ENCODE measurements at regions not wholly inside any gene's neighbourhood (a gene's known extent, or its start where the extent isn't known, plus 50 kb on each side); places are given as distances from the start of the nearest gene placed in this dataset.

GRCh38 chr5:12848709-12849108, 944.5 kb upstream of the CTNND2 start:
- Histone ChIP-seq H2BK15ac (ENCODE audit: low read depth, poor library complexity, severe bottlenecking) (no peak overlapping the region), H3K27ac (ENCODE audit: low read length, poor library complexity, severe bottlenecking) (no peak overlapping the region), H2BK120ac (ENCODE audit: low read depth, low read length) (no peak overlapping the region), H3K14ac (ENCODE audit: low read length in 2 of 2) (no peak overlapping the region), H3K9ac (ENCODE audit: low read length) (no peak overlapping the region), H3K4me2 (ENCODE audit: low read length, poor library complexity, severe bottlenecking) (no peak overlapping the region), H3K9me3 (ENCODE audit: control insufficient read depth, low read length) (no peaks in the 10 kb centered on the region), H3K27me3 (ENCODE audit: control insufficient read depth in 1 of 2, insufficient read depth in 1 of 2, low read length in 2 of 2) (no peaks in the 10 kb centered on the region), H2BK5ac (ENCODE audit: low read depth, low read length, poor library complexity, severe bottlenecking) (no peak overlapping the region), H3K36me3 (ENCODE audit: control insufficient read depth in 1 of 2, insufficient read depth in 2 of 2, low read depth in 1 of 2, low read length in 2 of 2) (no peaks in the 10 kb centered on the region), H3K23ac (ENCODE audit: low read length in 2 of 2) (no peak overlapping the region), H3K4me1 (ENCODE audit: control insufficient read depth, insufficient read depth, low read depth, low read length) (no peaks in the 10 kb centered on the region), H2BK12ac (ENCODE audit: low read length in 2 of 2) (no peak overlapping the region), H3K4me3 (ENCODE audit: insufficient read depth in 1 of 2, low read depth in 1 of 2, low read length in 2 of 2) (no peak overlapping the region), H3K4ac (ENCODE audit: low read depth in 1 of 2, low read length in 2 of 2) (no peak overlapping the region), H2AFZ (ENCODE audit: low read depth, low read length) (no peak overlapping the region), H4K91ac (ENCODE audit: low read length) (no peak overlapping the region), H3K79me1 (replicated peaks; ENCODE audit: low read length, poor library complexity, severe bottlenecking) (no peaks in the 10 kb centered on the region), H4K8ac (ENCODE audit: low read length) (no peak overlapping the region), H2AK5ac (ENCODE audit: low read length, severe bottlenecking) (no peak overlapping the region), H3K18ac (ENCODE audit: low read depth in 1 of 2, low read length in 2 of 2) (no peak overlapping the region)
- WGBS, result no CpG with 5 or more reads among the region's 1 CpG
- DNase-seq, result no peak

DNA sequence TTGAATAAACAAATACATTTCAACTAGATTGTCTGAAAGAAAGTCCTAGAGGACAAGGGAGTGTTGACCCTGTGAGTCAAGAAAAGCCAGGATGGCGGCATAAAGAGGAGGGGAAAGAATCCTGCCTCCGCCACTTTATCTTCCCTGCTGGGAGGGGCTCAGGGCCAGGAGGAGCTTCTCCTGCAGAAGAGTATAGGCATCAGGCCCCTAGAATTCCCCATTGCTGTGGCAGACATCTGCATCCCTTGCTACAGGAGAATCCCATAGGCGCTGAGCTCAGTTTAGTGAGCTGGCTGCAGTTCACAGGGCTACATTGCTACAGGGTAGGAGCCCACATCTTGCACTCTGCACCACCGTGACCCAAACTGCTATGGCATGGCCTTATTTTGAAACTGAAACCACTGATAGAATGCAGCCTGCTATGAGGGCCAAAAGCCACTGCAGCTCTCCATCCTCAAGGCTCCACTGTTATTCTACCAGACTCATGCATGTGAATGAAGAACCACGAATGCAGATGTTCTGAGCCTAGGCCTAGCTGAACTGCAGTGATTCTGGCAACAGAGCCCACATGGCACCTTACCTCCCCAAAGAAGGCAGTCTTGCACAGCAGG, 941.4 kb upstream of the CTNND2 start:
- H3K79me1 ChIP-seq (replicated peaks; ENCODE audit: low read length, poor library complexity, severe bottlenecking), result no peaks in the 10 kb centered on the region
- no peaks in the 10 kb centered on the region for H3K36me3 ChIP-seq (ENCODE audit: control insufficient read depth in 1 of 2, insufficient read depth in 2 of 2, low read depth in 1 of 2, low read length in 2 of 2)
- H2BK15ac ChIP-seq (ENCODE audit: low read depth, poor library complexity, severe bottlenecking), result no peak overlapping the region
- no peak overlapping the region for H3K27ac ChIP-seq (ENCODE audit: low read length, poor library complexity, severe bottlenecking)
- no peak overlapping the region for H3K14ac ChIP-seq (ENCODE audit: low read length in 2 of 2)
- no peak overlapping the region for H2BK12ac ChIP-seq (ENCODE audit: low read length in 2 of 2)
- H3K4me1 ChIP-seq (ENCODE audit: control insufficient read depth, insufficient read depth, low read depth, low read length), result no peaks in the 10 kb centered on the region
- H4K91ac ChIP-seq (ENCODE audit: low read length), result peak overlapping the region; percentile 21
- H2BK120ac ChIP-seq (ENCODE audit: low read depth, low read length), result no peak overlapping the region
- H3K9me3 ChIP-seq (ENCODE audit: control insufficient read depth, low read length), result peaks cover 2% of the 10 kb centered on the region
- no peak overlapping the region for H3K18ac ChIP-seq (ENCODE audit: low read depth in 1 of 2, low read length in 2 of 2)
- WGBS, result 72% methylated on average over 5 of the region's 5 CpGs
- no peak overlapping the region for H2BK5ac ChIP-seq (ENCODE audit: low read depth, low read length, poor library complexity, severe bottlenecking)
- no peak overlapping the region for H3K4me2 ChIP-seq (ENCODE audit: low read length, poor library complexity, severe bottlenecking)
- no peak overlapping the region for H3K4ac ChIP-seq (ENCODE audit: low read depth in 1 of 2, low read length in 2 of 2)
- H3K4me3 ChIP-seq (ENCODE audit: insufficient read depth in 1 of 2, low read depth in 1 of 2, low read length in 2 of 2), result no peak overlapping the region
- H3K23ac ChIP-seq (ENCODE audit: low read length in 2 of 2), result no peak overlapping the region
- H2AK5ac ChIP-seq (ENCODE audit: low read length, severe bottlenecking), result no peak overlapping the region
- no peak overlapping the region for H4K8ac ChIP-seq (ENCODE audit: low read length)
- no peak overlapping the region for H3K9ac ChIP-seq (ENCODE audit: low read length)
- DNase-seq, result no peak
- H2AFZ ChIP-seq (ENCODE audit: low read depth, low read length), result no peak overlapping the region
- no peaks in the 10 kb centered on the region for H3K27me3 ChIP-seq (ENCODE audit: control insufficient read depth in 1 of 2, insufficient read depth in 1 of 2, low read length in 2 of 2)

- Histone ChIP-seq H3K9me3 (ENCODE audit: control insufficient read depth, low read length) (peaks cover 8% of the 10 kb centered on the region), H4K8ac (ENCODE audit: low read length) (no peak overlapping the region), H3K18ac (ENCODE audit: low read depth in 1 of 2, low read length in 2 of 2) (no peak overlapping the region), H3K36me3 (ENCODE audit: control insufficient read depth in 1 of 2, insufficient read depth in 2 of 2, low read depth in 1 of 2, low read length in 2 of 2) (no peaks in the 10 kb centered on the region), H3K79me1 (replicated peaks; ENCODE audit: low read length, poor library complexity, severe bottlenecking) (no peaks in the 10 kb centered on the region), H3K14ac (ENCODE audit: low read length in 2 of 2) (no peak overlapping the region), H3K23ac (ENCODE audit: low read length in 2 of 2) (no peak overlapping the region), H3K4me3 (ENCODE audit: insufficient read depth in 1 of 2, low read depth in 1 of 2, low read length in 2 of 2) (no peak overlapping the region), H2AK5ac (ENCODE audit: low read length, severe bottlenecking) (no peak overlapping the region), H2BK15ac (ENCODE audit: low read depth, poor library complexity, severe bottlenecking) (no peak overlapping the region), H2BK120ac (ENCODE audit: low read depth, low read length) (no peak overlapping the region), H3K4ac (ENCODE audit: low read depth in 1 of 2, low read length in 2 of 2) (no peak overlapping the region), H3K4me1 (ENCODE audit: control insufficient read depth, insufficient read depth, low read depth, low read length) (no peaks in the 10 kb centered on the region), H3K4me2 (ENCODE audit: low read length, poor library complexity, severe bottlenecking) (no peak overlapping the region), H3K27me3 (ENCODE audit: control insufficient read depth in 1 of 2, insufficient read depth in 1 of 2, low read length in 2 of 2) (no peaks in the 10 kb centered on the region), H3K9ac (ENCODE audit: low read length) (no peak overlapping the region), H2BK5ac (ENCODE audit: low read depth, low read length, poor library complexity, severe bottlenecking) (no peak overlapping the region), H4K91ac (ENCODE audit: low read length) (no peak overlapping the region), H3K27ac (ENCODE audit: low read length, poor library complexity, severe bottlenecking) (no peak overlapping the region), H2BK12ac (ENCODE audit: low read length in 2 of 2) (no peak overlapping the region), H2AFZ (ENCODE audit: low read depth, low read length) (no peak overlapping the region)
- WGBS, result 31% methylated on average over 2 of the region's 4 CpGs
- no peak for DNase-seq
These were observed 936.7 kb upstream of the CTNND2 start for GRCh38 chr5:12840972-12841371.

DNA sequence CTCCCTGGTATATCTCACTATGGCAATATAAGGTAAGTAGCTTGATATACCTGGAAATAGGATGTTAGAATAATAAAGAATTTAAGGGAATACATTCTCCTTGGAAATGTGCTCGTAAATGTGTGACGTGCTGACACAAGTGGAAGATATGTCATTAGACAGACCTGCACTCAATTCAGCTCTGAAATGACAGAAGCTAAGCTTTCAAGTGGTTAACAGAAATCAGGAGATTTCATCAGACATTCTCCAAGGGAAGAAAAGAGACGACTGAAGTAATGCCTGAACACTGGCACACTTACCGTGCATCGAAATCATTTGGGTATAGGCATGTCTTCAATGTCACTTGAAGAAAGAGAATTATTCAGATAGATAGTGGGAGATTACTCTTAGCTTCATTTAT, 933.3 kb upstream of the CTNND2 start:
- H3K9me3 ChIP-seq (ENCODE audit: control insufficient read depth, low read length), result peaks cover 8% of the 10 kb centered on the region
- no peaks in the 10 kb centered on the region for H3K36me3 ChIP-seq (ENCODE audit: control insufficient read depth in 1 of 2, insufficient read depth in 2 of 2, low read depth in 1 of 2, low read length in 2 of 2)
- no peak overlapping the region for H3K4me3 ChIP-seq (ENCODE audit: insufficient read depth in 1 of 2, low read depth in 1 of 2, low read length in 2 of 2)
- H2BK5ac ChIP-seq (ENCODE audit: low read depth, low read length, poor library complexity, severe bottlenecking), result no peak overlapping the region
- no peak overlapping the region for H4K91ac ChIP-seq (ENCODE audit: low read length)
- H3K27ac ChIP-seq (ENCODE audit: low read length, poor library complexity, severe bottlenecking), result no peak overlapping the region
- no peak overlapping the region for H3K9ac ChIP-seq (ENCODE audit: low read length)
- no peak for DNase-seq
- no peak overlapping the region for H2BK12ac ChIP-seq (ENCODE audit: low read length in 2 of 2)
- no peak overlapping the region for H2AFZ ChIP-seq (ENCODE audit: low read depth, low read length)
- H2BK120ac ChIP-seq (ENCODE audit: low read depth, low read length), result no peak overlapping the region
- no peaks in the 10 kb centered on the region for H3K79me1 ChIP-seq (replicated peaks; ENCODE audit: low read length, poor library complexity, severe bottlenecking)
- H3K4ac ChIP-seq (ENCODE audit: low read depth in 1 of 2, low read length in 2 of 2), result no peak overlapping the region
- H3K23ac ChIP-seq (ENCODE audit: low read length in 2 of 2), result no peak overlapping the region
- no peak overlapping the region for H4K8ac ChIP-seq (ENCODE audit: low read length)
- no peak overlapping the region for H3K4me2 ChIP-seq (ENCODE audit: low read length, poor library complexity, severe bottlenecking)
- no peaks in the 10 kb centered on the region for H3K27me3 ChIP-seq (ENCODE audit: control insufficient read depth in 1 of 2, insufficient read depth in 1 of 2, low read length in 2 of 2)
- H3K4me1 ChIP-seq (ENCODE audit: control insufficient read depth, insufficient read depth, low read depth, low read length), result no peaks in the 10 kb centered on the region
- no peak overlapping the region for H3K14ac ChIP-seq (ENCODE audit: low read length in 2 of 2)
- 88% methylated on average over 4 of the region's 5 CpGs for WGBS
- H2BK15ac ChIP-seq (ENCODE audit: low read depth, poor library complexity, severe bottlenecking), result no peak overlapping the region
- no peak overlapping the region for H2AK5ac ChIP-seq (ENCODE audit: low read length, severe bottlenecking)
- no peak overlapping the region for H3K18ac ChIP-seq (ENCODE audit: low read depth in 1 of 2, low read length in 2 of 2)

Data from mesenchymal stem cell (in vitro differentiated cells and primary cell).